Esophagus squamous epithelium (tissue), 5 donors: ENCODE measurements at regions not wholly inside any gene's neighbourhood (a gene's known extent, or its start where the extent isn't known, plus 50 kb on each side); places are given as distances from the start of the nearest gene placed in this dataset.
"Not testable (repeated sequence)": the region's sequence is repeated elsewhere in the genome, so short reads cannot be mapped to it uniquely, and the experiment has no call there.

Source experiments
- DNase-seq: peaks from one replicate; lab custom pipeline; 2025; lab: John Stamatoyannopoulos, UW
- H3K27ac ChIP-seq, 4 donors: fragments of 200-600 bp; sonication (generic); one replicate each; pipeline ENCODE4 v1.5.1; 2016 to 2019; ENCODE audit warnings: mild to moderate bottlenecking in 1 of 4
- H3K27me3 ChIP-seq, 4 donors: fragments of 200-600 bp; sonication (generic); 1 replicate in 3 of 4; 2 replicates in 1 of 4; pipeline versions ENCODE4 v1.5.1 to v1.6.0; 2017 to 2021; ENCODE audit warnings: antibody characterized with exemption in 1 of 4
- H3K36me3 ChIP-seq, 3 donors: fragments of 200-600 bp; sonication (generic); one replicate each; pipeline ENCODE4 v1.5.1; 2016 to 2019
- H3K4me1 ChIP-seq, 3 donors: fragments of 200-600 bp; sonication (generic); one replicate each; pipeline ENCODE4 v1.5.1; 2017 to 2019
- H3K4me3 ChIP-seq, 4 donors: fragments of 200-600 bp; sonication (generic); 1 replicate in 3 of 4; 2 replicates in 1 of 4; pipeline ENCODE4 v1.5.1; 2016 to 2019; ENCODE audit warnings: mild to moderate bottlenecking in 2 of 4, moderate library complexity in 1 of 4
- H3K9me3 ChIP-seq, 3 donors: fragments of 200-600 bp; sonication (generic); one replicate each; pipeline ENCODE4 v1.5.1; 2016 to 2019
- CTCF ChIP-seq, 6 experiments: fragments of 450-650 bp in 4 of 6; fragments of 200-600 bp in 2 of 6; sonication (generic) in 2 of 6; IDR thresholded peaks; one replicate each; pipeline ENCODE4 v1.5.1; 2016 to 2019; ENCODE audit warnings: antibody characterized with exemption in 6 of 6, mild to moderate bottlenecking in 4 of 6, moderate library complexity in 4 of 6
- POLR2A ChIP-seq, 4 donors: fragments of 450-650 bp; IDR thresholded peaks; one replicate each; pipeline ENCODE4 v1.6.1; 2017; ENCODE audit warnings: antibody characterized with exemption in 4 of 4, mild to moderate bottlenecking in 4 of 4, moderate library complexity in 3 of 4
- WGBS, 2 donors: methylation state at CpG; one replicate each; pipeline ENCODE4 v1.1.5; 2018; 5-methylcytosine and 5-hydroxymethylcytosine counted together
- intact Hi-C: fragments of 100-400 bp; cut with DNase I; formaldehyde crosslinking; loops from one replicate; pipeline ENCODE4 v1.15.0; 2022
- donor health status: DM: yes; HTN: yes; CAD: no.

- WGBS, 2 donors: 57 to 93% methylated on average over 2 to 3 of the region's 3 CpGs
- no peaks in the 10 kb centered on the region for H3K4me1 ChIP-seq
- no peak overlapping the region for H3K27ac ChIP-seq
- no peak for TF ChIP-seq POLR2A (IDR thresholded peaks at IDR 0.05)
- no peak for TF ChIP-seq CTCF (IDR thresholded peaks at IDR 0.05)
- no peaks in the 10 kb centered on the region for H3K27me3 ChIP-seq
- intact Hi-C loops: no loop called here
- no peak overlapping the region for H3K4me3 ChIP-seq
- no peak for DNase-seq
- H3K9me3 ChIP-seq: no peaks in the 10 kb centered on the region
- H3K36me3 ChIP-seq: no peaks in the 10 kb centered on the region
Observed at GRCh38 chr18:73681912-73682311, 465.7 kb downstream of the FBXO15 start.

GRCh38 chr18:73681398-73681797 is 466.2 kb downstream of the FBXO15 start:
- Histone ChIP-seq H3K27me3 (no peaks in the 10 kb centered on the region), H3K36me3 (no peaks in the 10 kb centered on the region), H3K4me1 (no peaks in the 10 kb centered on the region), H3K27ac (no peak overlapping the region), H3K9me3 (no peaks in the 10 kb centered on the region), H3K4me3 (no peak overlapping the region)
- no peak for TF ChIP-seq CTCF (IDR thresholded peaks at IDR 0.05)
- TF ChIP-seq POLR2A (IDR thresholded peaks at IDR 0.05): no peak
- intact Hi-C loops: no loop called here
- no peak for DNase-seq
- 63 to 100% methylated on average over 1 to 2 of the region's 2 CpGs for WGBS, 2 donors

GRCh38 chr18:73679941-73680712 is 467.5 kb downstream of the FBXO15 start:
- Histone ChIP-seq H3K27me3 (no peaks in the 10 kb centered on the region), H3K4me1 (no peaks in the 10 kb centered on the region), H3K27ac (no peak overlapping the region), H3K36me3 (no peaks in the 10 kb centered on the region), H3K4me3 (no peak overlapping the region), H3K9me3 (no peaks in the 10 kb centered on the region)
- 49 to 58% methylated on average over 8 of the region's 8 CpGs for WGBS, 2 donors
- no peak for TF ChIP-seq CTCF (IDR thresholded peaks at IDR 0.05)
- no peak for TF ChIP-seq POLR2A (IDR thresholded peaks at IDR 0.05)
- intact Hi-C loops: no loop called here
- no peak for DNase-seq

- no peak for TF ChIP-seq CTCF (IDR thresholded peaks at IDR 0.05)
- no peak for TF ChIP-seq POLR2A (IDR thresholded peaks at IDR 0.05)
- Histone ChIP-seq H3K27ac (no peak overlapping the region), H3K27me3 (no peaks in the 10 kb centered on the region), H3K4me3 (no peak overlapping the region), H3K9me3 (no peaks in the 10 kb centered on the region), H3K4me1 (no peaks in the 10 kb centered on the region), H3K36me3 (no peaks in the 10 kb centered on the region)
- intact Hi-C loops: no loop called here
- no peak for DNase-seq
Observed at GRCh38 chr18:73677450-73677849, 470.2 kb downstream of the FBXO15 start.

- TF ChIP-seq POLR2A (IDR thresholded peaks at IDR 0.05) (no peak), CTCF (IDR thresholded peaks at IDR 0.05) (no peak)
- Histone ChIP-seq H3K36me3 (no peaks in the 10 kb centered on the region), H3K4me1 (no peaks in the 10 kb centered on the region), H3K9me3 (no peaks in the 10 kb centered on the region), H3K27me3 (no peaks in the 10 kb centered on the region), H3K4me3 (no peak overlapping the region), H3K27ac (no peak overlapping the region)
- no peak for DNase-seq
- WGBS, 2 donors: 68 to 75% methylated on average over 5 to 6 of the region's 6 CpGs
- intact Hi-C loops: no loop called here
Observed at GRCh38 chr18:73674125-73674865, 473.3 kb downstream of the FBXO15 start.

GRCh38 chr18:73671480-73671879 is 476.2 kb downstream of the FBXO15 start:
- H3K4me1 ChIP-seq, intact Hi-C loops, H3K9me3 ChIP-seq, H3K36me3 ChIP-seq, H3K4me3 ChIP-seq, DNase-seq, H3K27me3 ChIP-seq, H3K27ac ChIP-seq: not testable (repeated sequence)
- 93 to 98% methylated on average over 3 to 8 of the region's 8 CpGs for WGBS, 2 donors
